HepG2 (cell line): ENCODE measurements at regions not wholly inside any gene's neighbourhood (a gene's known extent, or its start where the extent isn't known, plus 50 kb on each side); places are given as distances from the start of the nearest gene placed in this dataset.
"Not testable (repeated sequence)": the region's sequence is repeated elsewhere in the genome, so short reads cannot be mapped to it uniquely, and the experiment has no call there.

Experiments
- CTCF ChIP-seq: sonication (generic); formaldehyde crosslinking; IDR thresholded peaks from 2 replicates; pipeline ENCODE4 v1.5.0; 2020; ENCODE audit warnings: mild to moderate bottlenecking, missing genetic modification reagents, moderate library complexity
- NCOA1 ChIP-seq: sonication (generic); formaldehyde crosslinking; IDR thresholded peaks from 2 replicates; pipeline ENCODE4 v1.9.0; 2021; ENCODE audit warnings: missing genetic modification reagents
- PAXIP1 ChIP-seq: sonication (generic); formaldehyde crosslinking; conservative IDR thresholded peaks from 2 replicates; pipeline ENCODE4 v1.4.0; 2020; ENCODE audit warnings: mild to moderate bottlenecking, missing genetic modification reagents, moderate library complexity
- PHF8 ChIP-seq: sonication (generic); formaldehyde crosslinking; IDR thresholded peaks from 2 replicates; pipeline ENCODE4 v1.5.0; 2020; ENCODE audit warnings: missing genetic modification reagents
- SUZ12 ChIP-seq: fragments of 150-350 bp; IDR thresholded peaks from 2 replicates; pipeline ENCODE4 v1.6.1; 2014; ENCODE audit warnings: low read depth, low read length
- ZBTB33 ChIP-seq: sonication (generic); formaldehyde crosslinking; IDR thresholded peaks from 2 replicates; pipeline ENCODE4 v1.4.0; 2020; ENCODE audit warnings: missing genetic modification reagents
- ZEB1 ChIP-seq: IDR thresholded peaks from 2 replicates; pipeline ENCODE4 v1.6.1; 2012; ENCODE audit warnings: mild to moderate bottlenecking, low read depth, inconsistent platforms; ENCODE audit not compliant: insufficient replicate concordance
- ZMYM4 ChIP-seq: sonication (generic); formaldehyde crosslinking; IDR thresholded peaks from 2 replicates; pipeline ENCODE4 v1.8.1; 2023; ENCODE audit warnings: mild to moderate bottlenecking, missing genetic modification reagents
- ZNF746 ChIP-seq: sonication (generic); formaldehyde crosslinking; IDR thresholded peaks from 2 replicates; pipeline ENCODE4 v1.8.0; 2022; ENCODE audit warnings: mild to moderate bottlenecking, missing genetic modification reagents

GRCh38 chr3:33946612-33947011 lies 148.2 kb downstream of the PDCD6IP start:
- TF ChIP-seq ZBTB33; ZMYM4 (CRISPR knock-in tag); SUZ12; CTCF; PHF8 (CRISPR knock-in tag); PAXIP1 (CRISPR knock-in tag); ZEB1; ZNF746 (CRISPR knock-in tag); NCOA1 (CRISPR knock-in tag): not testable (repeated sequence)
